HuH-7 (cell line): ENCODE measurements at regions not wholly inside any gene's neighbourhood (a gene's known extent, or its start where the extent isn't known, plus 50 kb on each side); places are given as distances from the start of the nearest gene placed in this dataset.
"Not testable (repeated sequence)": the region's sequence is repeated elsewhere in the genome, so short reads cannot be mapped to it uniquely, and the experiment has no call there.

Experiments used
- DNase-seq: peaks from one replicate; pipeline ENCODE4 v3.0.0; 2011; ENCODE audit warnings: low spot score

- no peak for DNase-seq
Observed at GRCh38 chr2:144989579-144990270, 469.8 kb upstream of the ZEB2 start.

GRCh38 chr2:144988591-144988990 lies 468.7 kb upstream of the ZEB2 start:
- DNase-seq, result no peak

- DNase-seq, result no peak
Observed at GRCh38 chr2:144986691-144987090, 466.8 kb upstream of the ZEB2 start.

GRCh38 chr2:144984038-144984437 lies 464.1 kb upstream of the ZEB2 start:
- DNase-seq, result no peak

GRCh38 chr2:144983107-144983506 lies 463.2 kb upstream of the ZEB2 start:
- DNase-seq, result no peak

GRCh38 chr2:144982481-144982880 lies 462.6 kb upstream of the ZEB2 start:
- no peak for DNase-seq

- no peak for DNase-seq
Observed at GRCh38 chr2:144975881-144976280, 456.0 kb upstream of the ZEB2 start.

GRCh38 chr2:144972676-144973075 lies 452.8 kb upstream of the ZEB2 start:
- no peak for DNase-seq

GRCh38 chr2:144971786-144972335 lies 451.9 kb upstream of the ZEB2 start:
- DNase-seq, result no peak

GRCh38 chr2:144970410-144970809 lies 450.5 kb upstream of the ZEB2 start:
- not testable (repeated sequence) for DNase-seq

- DNase-seq, result not testable (repeated sequence)
Observed at GRCh38 chr2:144969564-144969963, 449.6 kb upstream of the ZEB2 start.

- no peak for DNase-seq
Observed at GRCh38 chr2:144967961-144968360, 448.0 kb upstream of the ZEB2 start.

GRCh38 chr2:144965172-144965571 lies 445.3 kb upstream of the ZEB2 start:
- DNase-seq, result no peak

- DNase-seq, result no peak
Observed at GRCh38 chr2:144963031-144963430, 443.1 kb upstream of the ZEB2 start.

GRCh38 chr2:144959416-144959815 lies 439.5 kb upstream of the ZEB2 start:
- no peak for DNase-seq

GRCh38 chr2:144950899-144951560 lies 431.1 kb upstream of the ZEB2 start:
- DNase-seq, result no peak

- no peak for DNase-seq
Observed at GRCh38 chr2:144948205-144948855, 428.4 kb upstream of the ZEB2 start.

GRCh38 chr2:144947709-144948037 lies 427.8 kb upstream of the ZEB2 start:
- DNase-seq, result no peak

GRCh38 chr2:144946263-144946662 lies 426.3 kb upstream of the ZEB2 start:
- no peak for DNase-seq

- no peak for DNase-seq
Observed at GRCh38 chr2:144944546-144945220, 424.8 kb upstream of the ZEB2 start.

GRCh38 chr2:144943986-144944385 lies 424.1 kb upstream of the ZEB2 start:
- no peak for DNase-seq

GRCh38 chr2:144943293-144943941 lies 423.5 kb upstream of the ZEB2 start:
- DNase-seq, result no peak
